GM12891 (cell line): ENCODE measurements at regions not wholly inside any gene's neighbourhood (a gene's known extent, or its start where the extent isn't known, plus 50 kb on each side); places are given as distances from the start of the nearest gene placed in this dataset.

Experiments
- DNase-seq: peaks from one replicate; pipeline ENCODE4 v3.0.0; 2011; ENCODE audit warnings: low spot score; ENCODE audit not compliant: insufficient read length
- FAIRE-seq: peaks from 2 replicates; lab custom pipeline; 2011; peaks lifted over from hg19 to GRCh38; lab: Jason Lieb, UNC
- PAX5 ChIP-seq: IDR thresholded peaks from 2 replicates; pipeline ENCODE4 v1.6.1; 2011; ENCODE audit warnings: low read length, moderate library complexity, mild to moderate bottlenecking; ENCODE audit not compliant: insufficient read depth, severe bottlenecking
- POLR2A ChIP-seq: IDR thresholded peaks from 2 replicates; pipeline ENCODE4 v1.6.1; 2011; ENCODE audit warnings: low read depth, low read length, control low read depth
- POLR2AphosphoS5 ChIP-seq: IDR thresholded peaks from 2 replicates; pipeline ENCODE4 v1.6.1; 2011; ENCODE audit warnings: low read depth, low read length, control low read depth
- POU2F2 ChIP-seq: IDR thresholded peaks from 2 replicates; pipeline ENCODE4 v1.6.1; 2011; ENCODE audit warnings: low read depth, mild to moderate bottlenecking, control low read depth, low read length, moderate library complexity
- SPI1 ChIP-seq: IDR thresholded peaks from 2 replicates; pipeline ENCODE4 v1.6.1; 2011; ENCODE audit warnings: low read depth, low read length, control low read depth
- TAF1 ChIP-seq: IDR thresholded peaks from 2 replicates; pipeline ENCODE4 v1.6.1; 2011; ENCODE audit warnings: low read depth, low read length, control low read depth

GRCh38 chr2:146131048-146131447 is 1611.1 kb upstream of the ZEB2 start:
- TF ChIP-seq POLR2A (no peak), POU2F2 (no peak), POLR2AphosphoS5 (no peak), PAX5 (no peak), TAF1 (no peak), SPI1 (no peak)
- no peak for DNase-seq
- no peak for FAIRE-seq

DNA sequence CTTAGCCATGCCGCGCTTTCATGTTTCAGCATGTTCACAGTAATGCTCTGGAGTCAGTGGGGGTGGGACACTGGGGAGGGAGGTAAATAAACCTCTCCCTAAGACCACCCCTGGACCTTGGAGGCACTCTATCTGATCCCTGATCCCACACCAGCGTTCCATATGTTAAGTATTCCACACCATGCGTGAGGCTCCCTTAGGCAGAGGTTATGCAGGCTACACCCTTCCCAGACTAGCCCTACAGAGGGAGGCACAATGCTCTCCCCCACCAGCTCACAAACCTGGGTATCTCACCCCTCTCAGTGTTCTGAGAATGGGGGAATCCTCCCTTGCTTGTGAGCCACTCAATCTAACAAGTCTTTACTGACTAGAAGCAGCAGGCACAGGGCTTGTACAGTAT is 1610.4 kb upstream of the ZEB2 start:
- FAIRE-seq (no peak), DNase-seq (no peak)
- TF ChIP-seq SPI1 (no peak), PAX5 (no peak), TAF1 (no peak), POLR2AphosphoS5 (no peak), POU2F2 (no peak), POLR2A (no peak)

- FAIRE-seq, result no peak
Measured at GRCh38 chr2:146129231-146129630, 1609.3 kb upstream of the ZEB2 start.

GRCh38 chr2:146128216-146128615 is 1608.3 kb upstream of the ZEB2 start:
- FAIRE-seq, result no peak

More at GRCh38 chr2:146129231-146129630, 1609.3 kb upstream of the ZEB2 start:
- no peak for TF ChIP-seq POU2F2
- TF ChIP-seq POLR2A, result no peak
- TF ChIP-seq POLR2AphosphoS5, result no peak
- no peak for TF ChIP-seq PAX5
- TF ChIP-seq TAF1, result no peak
- no peak for TF ChIP-seq SPI1
- no peak for DNase-seq

GRCh38 chr2:146125551-146125950 is 1605.6 kb upstream of the ZEB2 start:
- no peak for FAIRE-seq
- no peak for DNase-seq
- TF ChIP-seq POU2F2, result no peak
- TF ChIP-seq POLR2AphosphoS5, result no peak
- no peak for TF ChIP-seq PAX5
- TF ChIP-seq SPI1, result no peak
- no peak for TF ChIP-seq POLR2A
- TF ChIP-seq TAF1, result no peak

More at GRCh38 chr2:146128216-146128615, 1608.3 kb upstream of the ZEB2 start:
- TF ChIP-seq POLR2A, result no peak
- TF ChIP-seq SPI1, result no peak
- no peak for TF ChIP-seq PAX5
- TF ChIP-seq POU2F2, result no peak
- no peak for TF ChIP-seq TAF1
- no peak for TF ChIP-seq POLR2AphosphoS5
- DNase-seq, result no peak

GRCh38 chr2:146124741-146125140 is 1604.8 kb upstream of the ZEB2 start:
- TF ChIP-seq SPI1 (no peak), POU2F2 (no peak)
- FAIRE-seq, result no peak
- no peak for DNase-seq

GRCh38 chr2:146123714-146124113 is 1603.8 kb upstream of the ZEB2 start:
- FAIRE-seq, result no peak
- TF ChIP-seq POLR2AphosphoS5 (no peak), POLR2A (no peak), PAX5 (no peak), SPI1 (no peak), POU2F2 (no peak), TAF1 (no peak)

DNA sequence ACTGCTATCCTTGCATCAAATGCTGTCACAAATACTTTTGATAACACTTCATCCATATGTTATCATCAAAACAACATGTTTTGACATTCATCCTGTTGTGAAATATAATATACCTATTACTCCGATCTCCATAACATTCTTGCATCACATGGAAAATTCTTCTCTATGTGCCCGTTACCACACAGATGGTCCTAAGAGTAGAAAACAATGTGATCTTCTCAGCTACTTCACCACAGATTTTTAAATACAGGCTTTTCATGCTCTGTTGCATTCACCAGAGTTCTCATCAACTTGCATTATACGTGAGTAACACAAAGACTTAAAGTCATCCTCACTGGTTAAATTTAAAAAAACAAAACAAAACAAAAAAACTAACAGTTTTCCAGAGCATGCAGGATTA is 1603.3 kb upstream of the ZEB2 start:
- no peak for DNase-seq
- no peak for TF ChIP-seq POLR2A
- TF ChIP-seq TAF1, result no peak
- no peak for FAIRE-seq

More at GRCh38 chr2:146123714-146124113, 1603.8 kb upstream of the ZEB2 start:
- DNase-seq, result no peak

GRCh38 chr2:146119586-146119985 is 1599.7 kb upstream of the ZEB2 start:
- DNase-seq (no peak), FAIRE-seq (no peak)
- TF ChIP-seq PAX5 (no peak), POLR2A (no peak), POU2F2 (no peak), TAF1 (no peak), SPI1 (no peak), POLR2AphosphoS5 (no peak)

DNA sequence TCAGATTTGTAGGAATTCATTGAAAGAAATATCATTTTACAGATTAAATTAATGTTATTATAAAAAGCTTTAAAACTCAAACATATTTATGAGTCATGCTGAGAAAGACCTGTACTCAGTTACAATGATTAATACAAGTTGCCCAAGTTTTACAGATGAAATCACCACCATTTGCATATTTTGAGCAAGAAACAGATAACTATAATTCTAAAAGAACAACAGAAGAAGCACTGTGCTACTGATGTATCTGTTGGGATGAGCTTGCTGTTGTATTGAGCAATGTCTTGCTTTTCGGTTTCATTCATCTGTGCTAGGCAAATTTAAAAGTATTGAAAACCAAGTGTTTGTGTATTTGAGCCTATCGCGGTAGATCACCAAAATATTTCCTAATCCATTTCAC is 1589.1 kb upstream of the ZEB2 start:
- TF ChIP-seq POLR2A (no peak), SPI1 (no peak), TAF1 (no peak), PAX5 (no peak), POLR2AphosphoS5 (no peak), POU2F2 (no peak)
- FAIRE-seq, result no peak
- no peak for DNase-seq
